AG10803 (cell line): ENCODE measurements at regions not wholly inside any gene's neighbourhood (a gene's known extent, or its start where the extent isn't known, plus 50 kb on each side); places are given as distances from the start of the nearest gene placed in this dataset.

Experiments used
- DNase-seq: peaks from one replicate; pipeline ENCODE4 v3.0.0; 2010; ENCODE audit warnings: low read depth
- H3K4me3 ChIP-seq: 2 replicates; pipeline ENCODE4 v1.5.1; 2011; ENCODE audit warnings: mild to moderate bottlenecking, low read length, control low read depth
- CTCF ChIP-seq: conservative IDR thresholded peaks from 2 replicates; pipeline ENCODE4 v1.5.1; 2011; ENCODE audit warnings: mild to moderate bottlenecking, low read length, control low read depth, inconsistent platforms

GRCh38 chr1:184262109-184262508 is 124.7 kb upstream of the C1orf21 start:
- no peak for TF ChIP-seq CTCF
- DNase-seq = no peak

GRCh38 chr1:184267747-184268146 is 119.1 kb upstream of the C1orf21 start:
- TF ChIP-seq CTCF = no peak
- no peak overlapping the region for H3K4me3 ChIP-seq
- DNase-seq = no peak

More at GRCh38 chr1:184262109-184262508, 124.7 kb upstream of the C1orf21 start:
- H3K4me3 ChIP-seq = no peak overlapping the region

- no peak for TF ChIP-seq CTCF
- H3K4me3 ChIP-seq = no peak overlapping the region
- DNase-seq = peak; percentile 20
These were observed 116.3 kb upstream of the C1orf21 start for GRCh38 chr1:184270556-184270955.

GRCh38 chr1:184272175-184272866 is 114.5 kb upstream of the C1orf21 start:
- H3K4me3 ChIP-seq = no peak overlapping the region
- no peak for DNase-seq
- no peak for TF ChIP-seq CTCF

- DNase-seq = peak; percentile 72
- no peak for TF ChIP-seq CTCF
- no peak overlapping the region for H3K4me3 ChIP-seq
These were observed 110.4 kb upstream of the C1orf21 start for GRCh38 chr1:184276416-184276815.

GRCh38 chr1:184279911-184280458 is 106.8 kb upstream of the C1orf21 start:
- no peak for TF ChIP-seq CTCF
- H3K4me3 ChIP-seq = no peak overlapping the region
- no peak for DNase-seq

- DNase-seq = peak; percentile 79
- TF ChIP-seq CTCF = no peak
- no peak overlapping the region for H3K4me3 ChIP-seq
These were observed 102.8 kb upstream of the C1orf21 start for GRCh38 chr1:184283999-184284398.
